Endothelial cell of umbilical vein (primary cell): ENCODE measurements at regions not wholly inside any gene's neighbourhood (a gene's known extent, or its start where the extent isn't known, plus 50 kb on each side); places are given as distances from the start of the nearest gene placed in this dataset.

Experiments
- BruUV-seq: library from RNA; stranded (reverse); fragments of 400-500 nt; replicated peaks from 2 replicates; lab custom pipeline; 2021; lab: Mats Ljungman, UMichigan
- CTCF ChIA-PET: fragments of 300-600, 350-600 bp; sonication (Branson Sonifier 250); formaldehyde crosslinking; loops from one replicate; lab custom pipeline; 2021; ENCODE audit warnings: antibody characterized with exemption, inconsistent platforms; lab: Charles Lee
- POLR2A ChIA-PET: fragments of 300-600, 350-600 bp; sonication (Branson Sonifier 250); formaldehyde crosslinking; loops from one replicate; lab custom pipeline; 2021; ENCODE audit warnings: antibody characterized with exemption, inconsistent platforms; lab: Charles Lee
- DNase-seq: peaks from one replicate; pipeline ENCODE4 v3.0.0-alpha.2; 2011; ENCODE audit warnings: low read depth, low spot score
- FAIRE-seq: peaks from 2 replicates; lab custom pipeline; 2011; peaks lifted over from hg19 to GRCh38; lab: Jason Lieb, UNC
- H2AFZ ChIP-seq: 2 replicates; pipeline ENCODE4 v1.6.0; 2012; ENCODE audit warnings: low read depth, low read length, control low read depth, inconsistent platforms
- H3K27ac ChIP-seq: 2 replicates; pipeline ENCODE4 v1.5.1; 2011; ENCODE audit warnings: low read depth, mild to moderate bottlenecking, control low read depth, low read length, moderate library complexity; ENCODE audit not compliant: insufficient read depth
- H3K27me3 ChIP-seq, 2 experiments: 2 replicates each; pipeline versions ENCODE4 v1.6.0 to v1.6.1; 2011; ENCODE audit warnings: low read length in 2 of 2, mixed read lengths in 1 of 2; ENCODE audit not compliant: control insufficient read depth in 2 of 2, insufficient read depth in 2 of 2
- H3K36me3 ChIP-seq, 2 experiments: 2 replicates in 1 of 2; 3 replicates in 1 of 2; pipeline ENCODE4 v1.5.1; 2011; ENCODE audit warnings: low read length in 2 of 2, mild to moderate bottlenecking in 1 of 2, moderate library complexity in 1 of 2; ENCODE audit not compliant: control insufficient read depth in 2 of 2, insufficient read depth in 2 of 2; ENCODE audit errors: extremely low read depth in 1 of 2
- H3K4me1 ChIP-seq: 3 replicates; pipeline ENCODE4 v1.5.1; 2011; ENCODE audit warnings: mild to moderate bottlenecking, low read length; ENCODE audit not compliant: control insufficient read depth, insufficient read depth; ENCODE audit errors: extremely low read depth
- H3K4me2 ChIP-seq: 2 replicates; pipeline ENCODE4 v1.6.1; 2011; ENCODE audit warnings: low read length, control low read depth, mixed read lengths; ENCODE audit not compliant: insufficient read depth
- H3K4me3 ChIP-seq, 3 experiments: fragments of 200-600 bp in 1 of 3; sonication (generic), shearing (Covaris generic) in 1 of 3; replicated peaks in 1 of 3; 2 replicates each; pipeline ENCODE4 v1.5.1; 2011 to 2016; ENCODE audit warnings: control low read depth in 3 of 3, low read length in 3 of 3, mild to moderate bottlenecking in 2 of 3, inconsistent platforms in 1 of 3, low read depth in 1 of 3, moderate library complexity in 1 of 3; ENCODE audit not compliant: insufficient read depth in 1 of 3
- H3K79me2 ChIP-seq: 2 replicates; pipeline ENCODE4 v1.6.0; 2012; ENCODE audit warnings: low read length, inconsistent platforms; ENCODE audit not compliant: control insufficient read depth, insufficient read depth
- H3K9ac ChIP-seq: replicated peaks from 2 replicates; pipeline ENCODE3; 2011; ENCODE audit warnings: low read length, control low read depth; ENCODE audit not compliant: insufficient read depth; ENCODE audit errors: extremely low read depth
- H3K9me1 ChIP-seq: replicated peaks from 3 replicates; pipeline ENCODE4 v1.6.0; 2011; ENCODE audit warnings: mild to moderate bottlenecking, low read length; ENCODE audit not compliant: control insufficient read depth, insufficient read depth; ENCODE audit errors: extremely low read depth
- H3K9me3 ChIP-seq: replicated peaks from 2 replicates; pipeline ENCODE4 v1.5.1; 2012; ENCODE audit warnings: low read length, inconsistent platforms; ENCODE audit not compliant: control insufficient read depth, insufficient read depth
- H4K20me1 ChIP-seq: replicated peaks from 2 replicates; pipeline ENCODE3; 2011; ENCODE audit warnings: mild to moderate bottlenecking, low read length; ENCODE audit not compliant: control insufficient read depth, insufficient read depth; ENCODE audit errors: extremely low read depth
- CTCF ChIP-seq, 2 donors: IDR thresholded peaks; 1 replicate in 1 of 2; 2 replicates in 1 of 2; pipeline ENCODE4 v1.5.1; 2011; ENCODE audit warnings: low read length in 2 of 2, mild to moderate bottlenecking in 2 of 2, moderate library complexity in 2 of 2, control low read depth in 1 of 2, inconsistent platforms in 1 of 2, low read depth in 1 of 2; ENCODE audit not compliant: insufficient read depth in 1 of 2; ENCODE audit errors: extremely low read depth in 1 of 2
- EZH2 ChIP-seq: IDR thresholded peaks from 2 replicates; pipeline ENCODE4 v1.6.1; 2012; ENCODE audit warnings: borderline replicate concordance, low read depth, mild to moderate bottlenecking, moderate library complexity, low read length, inconsistent platforms; ENCODE audit not compliant: severe bottlenecking
- FOS ChIP-seq: IDR thresholded peaks from 2 replicates; pipeline ENCODE4 v1.6.1; 2011; ENCODE audit warnings: mild to moderate bottlenecking, low read length, moderate library complexity, borderline replicate concordance; ENCODE audit not compliant: insufficient read depth
- GATA2 ChIP-seq: IDR thresholded peaks from 2 replicates; pipeline ENCODE4 v1.7.0; 2011; ENCODE audit warnings: low read depth, mild to moderate bottlenecking, moderate library complexity, mixed read lengths, low read length; ENCODE audit not compliant: insufficient read length, insufficient read depth
- JUN ChIP-seq: IDR thresholded peaks from 2 replicates; pipeline ENCODE4 v1.6.1; 2011; ENCODE audit warnings: borderline replicate concordance, low read depth; ENCODE audit not compliant: insufficient read length, insufficient read depth
- MAX ChIP-seq: IDR thresholded peaks from 2 replicates; pipeline ENCODE4 v1.6.1; 2011; ENCODE audit not compliant: insufficient read depth, insufficient read length
- MYC ChIP-seq: IDR thresholded peaks from one replicate; pipeline ENCODE4 v1.6.1; 2011; ENCODE audit warnings: mild to moderate bottlenecking, low read depth, low read length
- POLR2A ChIP-seq: IDR thresholded peaks from 2 replicates; pipeline ENCODE4 v1.6.1; 2012; ENCODE audit warnings: low read depth, mild to moderate bottlenecking, control low read depth, low read length
- POLR2AphosphoS5 ChIP-seq: IDR thresholded peaks from 2 replicates; pipeline ENCODE4 v1.6.1; 2012; ENCODE audit warnings: low read depth, mild to moderate bottlenecking, control low read depth, low read length, moderate library complexity; ENCODE audit not compliant: insufficient read depth
- dilution Hi-C: fragments of 300-500 bp; cut with MboI; formaldehyde crosslinking; loops from one replicate; pipeline ENCODE4 v1.15.0; 2019; ENCODE audit warnings: low sequenced_read_pairs; ENCODE audit not compliant: extremely low pct_ligation_motif_present
- intact Hi-C: fragments of 100-400 bp; cut with micrococcal nuclease; formaldehyde crosslinking; loops from one replicate; pipeline ENCODE4 v1.10.0; 2022

GRCh38 chr4:181004056-181004455, 1239.1 kb upstream of the TENM3 start:
- H2AFZ ChIP-seq, result no peak overlapping the region
- FAIRE-seq, result no peak

More at GRCh38 chr4:181004056-181004455, 1239.1 kb upstream of the TENM3 start:
- peaks cover 2% of the 10 kb centered on the region for H3K9me3 ChIP-seq
- no peaks in the 10 kb centered on the region for H3K4me1 ChIP-seq
- intact Hi-C loops, result no loop called here
- H3K9ac ChIP-seq, result no peak overlapping the region
- CTCF ChIA-PET, result no interaction called here
- H3K79me2 ChIP-seq, result no peaks in the 10 kb centered on the region
- H4K20me1 ChIP-seq, result no peaks in the 10 kb centered on the region
- POLR2A ChIA-PET, result no interaction called here
- no peak overlapping the region for H3K27ac ChIP-seq
- H3K27me3 ChIP-seq, result no peaks in the 10 kb centered on the region
- dilution Hi-C loops, result no loop called here
- H3K4me3 ChIP-seq, result no peak overlapping the region
- BruUV-seq, result no TSS peak
- no peak for DNase-seq
- H3K4me2 ChIP-seq, result no peak overlapping the region
- no peak for TF ChIP-seq JUN
- TF ChIP-seq EZH2, result no peak
- TF ChIP-seq POLR2A, result no peak
- TF ChIP-seq POLR2AphosphoS5, result no peak
- TF ChIP-seq GATA2, result no peak
- TF ChIP-seq MYC, result no peak
- no peak for TF ChIP-seq FOS
- no peak for TF ChIP-seq MAX
- no peak for TF ChIP-seq CTCF (IDR thresholded peaks at IDR 0.05; ENCODE audit: extremely low read depth in 1 of 2, insufficient read depth in 1 of 2, low read depth in 1 of 2, low read length in 2 of 2)
- H3K9me1 ChIP-seq, result no peaks in the 10 kb centered on the region
- H3K36me3 ChIP-seq, result no peaks in the 10 kb centered on the region
